ENCODE measurements at regions not wholly inside any gene's neighbourhood (a gene's known extent, or its start where the extent isn't known, plus 50 kb on each side); places are given as distances from the start of the nearest gene placed in this dataset.

GRCh38 chr4:37771771-37772170, 54.7 kb upstream of the PGM2 start:
- intact Hi-C loops (cut with micrococcal nuclease) = no loop called here
- DNase-seq (ENCODE audit: low spot score) = no peak
- H3K27me3 Mint-ChIP-seq (ENCODE audit: insufficient read depth) = no peaks in the 10 kb centered on the region
- H3K36me3 Mint-ChIP-seq (ENCODE audit: low read depth) = no peaks in the 10 kb centered on the region
- H3K4me1 Mint-ChIP-seq (ENCODE audit: low read depth) = no peaks in the 10 kb centered on the region
- H3K4me3 Mint-ChIP-seq = no peak overlapping the region
- peaks cover 3% of the 10 kb centered on the region for H3K9me3 Mint-ChIP-seq
- no peak overlapping the region for H3K27ac Mint-ChIP-seq

- no peak overlapping the region for H3K4me3 Mint-ChIP-seq
- peaks cover 3% of the 10 kb centered on the region for H3K9me3 Mint-ChIP-seq
- DNase-seq (ENCODE audit: low spot score) = no peak
- no peaks in the 10 kb centered on the region for H3K36me3 Mint-ChIP-seq (ENCODE audit: low read depth)
- no peak overlapping the region for H3K27ac Mint-ChIP-seq
- H3K27me3 Mint-ChIP-seq (ENCODE audit: insufficient read depth) = no peaks in the 10 kb centered on the region
- peaks cover 10% of the 10 kb centered on the region for H3K4me1 Mint-ChIP-seq (ENCODE audit: low read depth)
- intact Hi-C loops (cut with micrococcal nuclease) = no loop called here
Observed at GRCh38 chr4:37770016-37770415, 56.5 kb upstream of the PGM2 start.

- Mint-ChIP-seq H3K36me3 (ENCODE audit: low read depth) (no peaks in the 10 kb centered on the region), H3K27me3 (ENCODE audit: insufficient read depth) (no peaks in the 10 kb centered on the region), H3K4me3 (no peak overlapping the region), H3K4me1 (ENCODE audit: low read depth) (peaks cover 12% of the 10 kb centered on the region), H3K9me3 (peaks cover 3% of the 10 kb centered on the region), H3K27ac (no peak overlapping the region)
- intact Hi-C loops (cut with micrococcal nuclease) = loop anchor here (5.0 kb wide), 1 partner anchor 52 kb away; no protein-coding TSS in a partner anchor
- DNase-seq (ENCODE audit: low spot score) = no peak
Observed at GRCh38 chr4:37769391-37769989, 57.0 kb upstream of the PGM2 start.

DNA sequence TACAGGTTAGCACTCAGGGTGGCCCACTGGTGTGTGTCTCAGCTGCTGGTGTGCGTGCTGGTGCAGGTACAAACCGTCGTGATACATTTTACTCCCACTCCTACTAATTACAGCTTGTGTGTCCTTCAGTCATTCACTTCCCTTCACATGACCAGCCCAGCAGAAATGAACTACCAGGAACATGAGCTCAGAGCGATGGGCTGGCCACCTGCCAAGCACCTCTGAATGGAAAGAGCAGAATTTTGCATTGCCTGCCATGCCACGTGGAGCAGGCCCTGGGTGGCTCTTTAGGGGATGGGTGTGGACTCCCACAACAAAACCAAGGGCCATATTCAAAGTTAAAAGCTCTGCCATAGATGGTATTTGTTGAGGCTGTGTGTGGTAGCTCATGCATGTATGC, 58.9 kb upstream of the PGM2 start:
- H3K36me3 Mint-ChIP-seq (ENCODE audit: low read depth) = no peaks in the 10 kb centered on the region
- intact Hi-C loops (cut with micrococcal nuclease) = loop anchor here (5.0 kb wide), 1 partner anchor 50 kb away; no protein-coding TSS in a partner anchor

DNA sequence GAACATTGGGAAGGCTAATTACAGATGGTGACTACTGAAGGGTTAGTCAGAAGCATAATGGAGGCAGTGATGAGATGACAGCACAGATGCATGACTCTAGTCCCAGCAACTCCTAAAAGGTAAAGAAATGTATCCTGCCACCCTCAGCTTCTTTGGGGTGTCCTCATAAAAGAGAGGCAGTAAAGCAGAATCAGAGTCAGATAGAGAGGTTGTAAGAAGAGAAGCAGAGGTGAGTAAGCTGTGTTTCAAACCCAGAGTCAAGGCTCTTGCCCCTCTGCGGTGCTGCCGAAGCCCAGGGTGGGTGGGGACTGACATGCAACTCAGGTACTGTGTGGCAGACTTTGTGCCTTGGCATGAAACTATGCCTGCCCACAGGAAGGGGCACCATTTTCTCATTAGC, 59.5 kb upstream of the PGM2 start:
- Mint-ChIP-seq H3K27me3 (ENCODE audit: insufficient read depth) (no peaks in the 10 kb centered on the region), H3K27ac (no peak overlapping the region), H3K9me3 (no peaks in the 10 kb centered on the region), H3K4me1 (ENCODE audit: low read depth) (peaks cover 12% of the 10 kb centered on the region), H3K4me3 (no peak overlapping the region), H3K36me3 (ENCODE audit: low read depth) (no peaks in the 10 kb centered on the region)
- intact Hi-C loops (cut with micrococcal nuclease) = loop anchor here (5.0 kb wide), 1 partner anchor 50 kb away; no protein-coding TSS in a partner anchor
- DNase-seq (ENCODE audit: low spot score) = no peak

More for the DNA sequence above, 58.9 kb upstream of the PGM2 start:
- Mint-ChIP-seq H3K4me1 (ENCODE audit: low read depth) (peaks cover 12% of the 10 kb centered on the region), H3K27me3 (ENCODE audit: insufficient read depth) (no peaks in the 10 kb centered on the region), H3K4me3 (no peak overlapping the region), H3K27ac (no peak overlapping the region), H3K9me3 (peaks cover under 1% of the 10 kb centered on the region)
- no peak for DNase-seq (ENCODE audit: low spot score)

- Mint-ChIP-seq H3K27ac (peak overlapping the region; percentile 62), H3K27me3 (ENCODE audit: insufficient read depth) (no peaks in the 10 kb centered on the region)
- intact Hi-C loops (cut with micrococcal nuclease) = loop anchor here (2.0 to 5.0 kb wide), 2 partner anchors 48 to 79 kb away; partner anchors contain the start of gene RELL1
Observed at GRCh38 chr4:37765741-37766140, 60.7 kb upstream of the PGM2 start.

GRCh38 chr4:37763831-37764230, 62.7 kb upstream of the PGM2 start:
- intact Hi-C loops (cut with micrococcal nuclease) = loop anchor here (2.0 kb wide), 1 partner anchor 77 kb away; the partner anchor contains the start of gene RELL1
- no peaks in the 10 kb centered on the region for H3K27me3 Mint-ChIP-seq (ENCODE audit: insufficient read depth)
- no peaks in the 10 kb centered on the region for H3K9me3 Mint-ChIP-seq
- H3K4me1 Mint-ChIP-seq (ENCODE audit: low read depth) = peaks cover 12% of the 10 kb centered on the region
- no peaks in the 10 kb centered on the region for H3K36me3 Mint-ChIP-seq (ENCODE audit: low read depth)
- no peak overlapping the region for H3K4me3 Mint-ChIP-seq
- DNase-seq (ENCODE audit: low spot score) = no peak
- no peak overlapping the region for H3K27ac Mint-ChIP-seq

More at GRCh38 chr4:37765741-37766140, 60.7 kb upstream of the PGM2 start:
- no peaks in the 10 kb centered on the region for H3K36me3 Mint-ChIP-seq (ENCODE audit: low read depth)
- H3K4me3 Mint-ChIP-seq = peak overlapping the region; percentile 35
- no peak for DNase-seq (ENCODE audit: low spot score)
- H3K9me3 Mint-ChIP-seq = no peaks in the 10 kb centered on the region
- peaks cover 12% of the 10 kb centered on the region for H3K4me1 Mint-ChIP-seq (ENCODE audit: low read depth)

GRCh38 chr4:37762991-37763368, 63.5 kb upstream of the PGM2 start:
- Mint-ChIP-seq H3K27me3 (ENCODE audit: insufficient read depth) (no peaks in the 10 kb centered on the region), H3K4me1 (ENCODE audit: low read depth) (peaks cover 18% of the 10 kb centered on the region)
- intact Hi-C loops (cut with micrococcal nuclease) = no loop called here

DNA sequence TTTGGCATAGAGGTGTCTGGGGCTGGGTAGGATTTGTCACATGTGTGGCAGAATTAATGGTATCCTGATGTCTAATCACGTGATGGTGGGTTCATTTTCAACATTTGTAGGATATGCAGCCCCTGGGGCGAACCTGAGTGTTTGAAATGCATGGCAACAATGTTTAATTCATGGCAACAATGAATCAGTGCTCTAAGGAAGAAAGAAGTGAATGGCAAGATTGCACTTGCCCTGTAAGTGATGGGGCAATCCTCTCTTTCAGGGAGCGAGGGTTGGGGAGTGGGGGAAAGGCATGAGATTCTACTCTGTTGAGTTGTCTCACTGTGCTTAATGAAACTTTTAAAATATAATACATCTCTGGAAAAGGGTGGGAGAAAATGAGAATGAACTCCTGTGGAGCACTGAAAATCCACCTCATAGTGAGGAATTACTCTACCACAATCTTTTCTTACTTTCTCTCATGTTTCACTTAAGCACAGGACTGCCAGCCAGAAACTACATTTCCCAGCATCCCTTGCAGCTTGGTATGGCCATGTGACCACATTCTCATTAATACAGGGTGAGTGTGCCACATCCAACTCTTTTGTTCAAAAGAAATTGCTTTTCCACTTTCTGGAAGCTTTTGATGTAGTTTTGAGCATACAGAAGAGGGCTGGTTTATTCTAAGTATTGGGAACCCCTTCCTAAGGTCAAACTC, 64.0 kb upstream of the PGM2 start:
- DNase-seq (ENCODE audit: low spot score) = no peak
- Mint-ChIP-seq H3K27me3 (ENCODE audit: insufficient read depth) (no peaks in the 10 kb centered on the region), H3K4me3 (no peak overlapping the region), H3K4me1 (ENCODE audit: low read depth) (peaks cover 23% of the 10 kb centered on the region), H3K27ac (no peak overlapping the region), H3K9me3 (no peaks in the 10 kb centered on the region), H3K36me3 (ENCODE audit: low read depth) (no peaks in the 10 kb centered on the region)
- intact Hi-C loops (cut with micrococcal nuclease) = no loop called here

More at GRCh38 chr4:37762991-37763368, 63.5 kb upstream of the PGM2 start:
- no peak for DNase-seq (ENCODE audit: low spot score)
- Mint-ChIP-seq H3K36me3 (ENCODE audit: low read depth) (no peaks in the 10 kb centered on the region), H3K9me3 (no peaks in the 10 kb centered on the region), H3K27ac (no peak overlapping the region), H3K4me3 (no peak overlapping the region)

- Mint-ChIP-seq H3K4me1 (ENCODE audit: low read depth) (peaks cover 18% of the 10 kb centered on the region), H3K36me3 (ENCODE audit: low read depth) (no peaks in the 10 kb centered on the region), H3K27ac (no peak overlapping the region), H3K4me3 (no peak overlapping the region), H3K27me3 (ENCODE audit: insufficient read depth) (peaks cover 2% of the 10 kb centered on the region), H3K9me3 (no peaks in the 10 kb centered on the region)
- intact Hi-C loops (cut with micrococcal nuclease) = no loop called here
- no peak for DNase-seq (ENCODE audit: low spot score)
Observed at GRCh38 chr4:37760840-37761239, 65.6 kb upstream of the PGM2 start.

GRCh38 chr4:37759833-37760232, 66.7 kb upstream of the PGM2 start:
- Mint-ChIP-seq H3K4me1 (ENCODE audit: low read depth) (peaks cover 11% of the 10 kb centered on the region), H3K9me3 (no peaks in the 10 kb centered on the region), H3K4me3 (no peak overlapping the region), H3K36me3 (ENCODE audit: low read depth) (no peaks in the 10 kb centered on the region), H3K27ac (no peak overlapping the region), H3K27me3 (ENCODE audit: insufficient read depth) (peaks cover 2% of the 10 kb centered on the region)
- intact Hi-C loops (cut with micrococcal nuclease) = no loop called here
- no peak for DNase-seq (ENCODE audit: low spot score)

- Mint-ChIP-seq H3K4me1 (ENCODE audit: low read depth) (peaks cover 16% of the 10 kb centered on the region), H3K36me3 (ENCODE audit: low read depth) (no peaks in the 10 kb centered on the region), H3K4me3 (no peak overlapping the region), H3K27me3 (ENCODE audit: insufficient read depth) (peaks cover 2% of the 10 kb centered on the region), H3K27ac (no peak overlapping the region), H3K9me3 (no peaks in the 10 kb centered on the region)
- intact Hi-C loops (cut with micrococcal nuclease) = no loop called here
- DNase-seq (ENCODE audit: low spot score) = no peak
Observed at GRCh38 chr4:37758226-37758625, 68.3 kb upstream of the PGM2 start.

GRCh38 chr4:37757761-37758160, 68.7 kb upstream of the PGM2 start:
- Mint-ChIP-seq H3K27me3 (ENCODE audit: insufficient read depth) (peaks cover 2% of the 10 kb centered on the region), H3K36me3 (ENCODE audit: low read depth) (no peaks in the 10 kb centered on the region), H3K27ac (no peak overlapping the region), H3K9me3 (no peaks in the 10 kb centered on the region), H3K4me1 (ENCODE audit: low read depth) (peaks cover 16% of the 10 kb centered on the region), H3K4me3 (no peak overlapping the region)
- no peak for DNase-seq (ENCODE audit: low spot score)
- intact Hi-C loops (cut with micrococcal nuclease) = no loop called here
